ENCODE measurements at regions not wholly inside any gene's neighbourhood (a gene's known extent, or its start where the extent isn't known, plus 50 kb on each side); places are given as distances from the start of the nearest gene placed in this dataset.

GRCh38 chr2:33796511-33796910, 197.4 kb upstream of the FAM98A start:
- Histone ChIP-seq H3K23ac (ENCODE audit: insufficient read length) (no peak overlapping the region), H3K79me1 (ENCODE audit: low read depth, low read length) (no peaks in the 10 kb centered on the region), H3K4me3 (ENCODE audit: extremely low read depth in 1 of 4, insufficient read depth in 2 of 4, low read depth in 3 of 4, low read length in 4 of 4) (no peak overlapping the region), H3K4ac (replicated peaks; ENCODE audit: insufficient read length, low read depth, low read length) (no peak overlapping the region), H2AK5ac (ENCODE audit: low read depth, low read length) (no peak overlapping the region), H4K5ac (ENCODE audit: insufficient read length, low read depth, low read length) (no peak overlapping the region), H4K8ac (ENCODE audit: extremely low read depth, insufficient read depth, low read length) (no peak overlapping the region), H3K56ac (replicated peaks; ENCODE audit: insufficient read length, low read depth, low read length) (no peak overlapping the region), H4K91ac (replicated peaks; ENCODE audit: insufficient read length, low read length) (no peak overlapping the region), H2BK12ac (ENCODE audit: low read depth, low read length) (no peak overlapping the region), H2BK15ac (ENCODE audit: low read length) (no peak overlapping the region), H3K9me3 (ENCODE audit: insufficient read depth in 2 of 2, low read depth in 1 of 2, low read length in 1 of 2) (0 out of 4 replicates have a peak, but pooled peaks cover 0 to 2% of the 10 kb centered on the region in 2 experiments), H3K9ac (replicated peaks in 1 of 4; ENCODE audit: extremely low read depth in 1 of 4, low read depth in 3 of 4, low read length in 3 of 4) (no peak overlapping the region), H3K14ac (ENCODE audit: insufficient read length) (no peak overlapping the region), H3K23me2 (ENCODE audit: low read depth, low read length) (no peaks in the 10 kb centered on the region), H2BK5ac (ENCODE audit: low read depth, low read length) (no peak overlapping the region), H2BK120ac (replicated peaks; ENCODE audit: low read depth, low read length) (no peak overlapping the region), H4K20me1 (replicated peaks in 1 of 2; ENCODE audit: control insufficient read depth in 1 of 2, insufficient read depth in 2 of 2, low read length in 2 of 2) (no peaks in the 10 kb centered on the region), H3K79me2 (ENCODE audit: control insufficient read depth in 1 of 2, insufficient read depth in 2 of 2, low read length in 2 of 2) (no peaks in the 10 kb centered on the region), H2BK20ac (ENCODE audit: low read length) (no peak overlapping the region), H3K4me1 (replicated peaks in 1 of 4; ENCODE audit: control insufficient read depth in 3 of 4, insufficient read depth in 4 of 4, low read length in 3 of 4) (no peaks in the 10 kb centered on the region), H3K36me3 (ENCODE audit: control insufficient read depth in 2 of 4, insufficient read depth in 4 of 4, low read length in 3 of 4) (no peaks in the 10 kb centered on the region), H3K4me2 (ENCODE audit: insufficient read depth in 1 of 2, low read depth in 2 of 2, low read length in 2 of 2) (no peak overlapping the region), H2AFZ (ENCODE audit: low read length) (no peak overlapping the region), H3K27me3 (replicated peaks in 1 of 4; ENCODE audit: control insufficient read depth in 3 of 4, extremely low read depth in 1 of 4, insufficient read depth in 3 of 4, low read length in 3 of 4) (no peaks in the 10 kb centered on the region), H3K27ac (ENCODE audit: low read depth, low read length) (no peak overlapping the region), H3K18ac (ENCODE audit: extremely low read depth, low read length) (no peak overlapping the region)
- WGBS, 2 experiments (ENCODE audit: extremely low coverage in 1 of 2, insufficient coverage in 1 of 2, insufficient read length in 1 of 2, insufficient replicate concordance in 2 of 2, low coverage in 1 of 2, low lambda C conversion rate in 2 of 2, missing lambda C conversion rate in 1 of 2), result 97% methylated on average over 2 of the region's 2 CpGs; no CpG with 5 or more reads in 1 of the 2 experiments
- FAIRE-seq, result no peak
- no peak for DNase-seq (ENCODE audit: low read depth in 1 of 2, low spot score in 2 of 2)
- no peak for TF ChIP-seq SP1 (IDR thresholded peaks at IDR 0.05; ENCODE audit: low read depth, low read length)
- no peak for TF ChIP-seq TBP (IDR thresholded peaks at IDR 0.05; ENCODE audit: low read depth, low read length)
- no peak for TF ChIP-seq MAX (IDR thresholded peaks at IDR 0.05)
- TF ChIP-seq TCF12 (IDR thresholded peaks at IDR 0.05; ENCODE audit: low read depth, low read length), result no peak
- TF ChIP-seq TEAD4 (IDR thresholded peaks at IDR 0.05; ENCODE audit: low read depth, low read length), result no peak
- ChIA-PET POLR2A (ENCODE audit: partially characterized antibody) (no interaction called here), CTCF (ENCODE audit: partially characterized antibody) (no interaction called here)

Measured in H1 (cell line).